Activated naive CD8-positive, alpha-beta T cell treated with anti-CD3 and anti-CD28 coated beads for 36 hours (primary cell): ENCODE measurements at regions not wholly inside any gene's neighbourhood (a gene's known extent, or its start where the extent isn't known, plus 50 kb on each side); places are given as distances from the start of the nearest gene placed in this dataset.
"Not testable (repeated sequence)": the region's sequence is repeated elsewhere in the genome, so short reads cannot be mapped to it uniquely, and the experiment has no call there.

Source experiments
- DNase-seq: peaks from one replicate; pipeline ENCODE4 v3.0.0; 2021
- H3K27ac Mint-ChIP-seq: one replicate; pipeline ENCODE4 v1.8.0; 2022; ENCODE audit warnings: mild to moderate bottlenecking, moderate library complexity, mixed read lengths
- H3K27me3 Mint-ChIP-seq: one replicate; pipeline ENCODE4 v1.8.0; 2022; ENCODE audit warnings: mild to moderate bottlenecking, mixed read lengths
- H3K36me3 Mint-ChIP-seq: one replicate; pipeline ENCODE4 v1.8.0; 2021; ENCODE audit warnings: mild to moderate bottlenecking, mixed read lengths
- H3K4me1 Mint-ChIP-seq: one replicate; pipeline ENCODE4 v1.8.0; 2021; ENCODE audit warnings: mixed read lengths
- H3K4me3 Mint-ChIP-seq: one replicate; pipeline ENCODE4 v1.8.0; 2022; ENCODE audit warnings: mild to moderate bottlenecking, moderate library complexity, mixed read lengths
- H3K9me3 Mint-ChIP-seq: one replicate; pipeline ENCODE4 v1.8.0; 2022; ENCODE audit warnings: mixed read lengths

- Mint-ChIP-seq H3K4me1 (no peaks in the 10 kb centered on the region), H3K27ac (no peak overlapping the region)
Observed at GRCh38 chr5:145446412-145446811, 388.7 kb downstream of the PRELID2 start.

GRCh38 chr5:145445027-145445426 is 390.1 kb downstream of the PRELID2 start:
- H3K27me3 Mint-ChIP-seq: no peaks in the 10 kb centered on the region
- H3K36me3 Mint-ChIP-seq: no peaks in the 10 kb centered on the region
- H3K4me3 Mint-ChIP-seq: no peak overlapping the region
- no peak overlapping the region for H3K27ac Mint-ChIP-seq
- no peaks in the 10 kb centered on the region for H3K4me1 Mint-ChIP-seq
- no peak for DNase-seq
- peaks cover 10% of the 10 kb centered on the region for H3K9me3 Mint-ChIP-seq

More at GRCh38 chr5:145446412-145446811, 388.7 kb downstream of the PRELID2 start:
- no peaks in the 10 kb centered on the region for H3K27me3 Mint-ChIP-seq
- H3K4me3 Mint-ChIP-seq: no peak overlapping the region
- no peaks in the 10 kb centered on the region for H3K36me3 Mint-ChIP-seq
- DNase-seq: no peak
- H3K9me3 Mint-ChIP-seq: peaks cover 8% of the 10 kb centered on the region

- H3K36me3 Mint-ChIP-seq: no peaks in the 10 kb centered on the region
- no peak overlapping the region for H3K4me3 Mint-ChIP-seq
- no peaks in the 10 kb centered on the region for H3K27me3 Mint-ChIP-seq
- peaks cover 9% of the 10 kb centered on the region for H3K9me3 Mint-ChIP-seq
- H3K27ac Mint-ChIP-seq: no peak overlapping the region
- DNase-seq: no peak
- no peaks in the 10 kb centered on the region for H3K4me1 Mint-ChIP-seq
Observed at GRCh38 chr5:145443964-145444363, 391.2 kb downstream of the PRELID2 start.

GRCh38 chr5:145443366-145443765 is 391.8 kb downstream of the PRELID2 start:
- Mint-ChIP-seq H3K27ac (no peak overlapping the region), H3K9me3 (peaks cover 9% of the 10 kb centered on the region), H3K4me1 (no peaks in the 10 kb centered on the region), H3K27me3 (no peaks in the 10 kb centered on the region), H3K36me3 (no peaks in the 10 kb centered on the region), H3K4me3 (no peak overlapping the region)
- no peak for DNase-seq

- not testable (repeated sequence) for H3K9me3 Mint-ChIP-seq, H3K36me3 Mint-ChIP-seq, DNase-seq, H3K27me3 Mint-ChIP-seq, H3K27ac Mint-ChIP-seq, H3K4me1 Mint-ChIP-seq, H3K4me3 Mint-ChIP-seq
Observed at GRCh38 chr5:145442661-145443060, 392.5 kb downstream of the PRELID2 start.

GRCh38 chr5:145441228-145441627 is 393.9 kb downstream of the PRELID2 start:
- Mint-ChIP-seq H3K4me1 (no peaks in the 10 kb centered on the region), H3K9me3 (peaks cover 7% of the 10 kb centered on the region), H3K27ac (no peak overlapping the region), H3K36me3 (no peaks in the 10 kb centered on the region), H3K27me3 (no peaks in the 10 kb centered on the region), H3K4me3 (no peak overlapping the region)
- DNase-seq: no peak

- Mint-ChIP-seq H3K4me1 (no peaks in the 10 kb centered on the region), H3K27me3 (no peaks in the 10 kb centered on the region), H3K4me3 (no peak overlapping the region), H3K36me3 (no peaks in the 10 kb centered on the region), H3K27ac (no peak overlapping the region), H3K9me3 (peaks cover 6% of the 10 kb centered on the region)
- DNase-seq: no peak
Observed at GRCh38 chr5:145437627-145438026, 397.5 kb downstream of the PRELID2 start.

GRCh38 chr5:145433077-145433476 is 402.1 kb downstream of the PRELID2 start:
- Mint-ChIP-seq H3K27ac (no peak overlapping the region), H3K36me3 (no peaks in the 10 kb centered on the region), H3K4me3 (no peak overlapping the region), H3K27me3 (no peaks in the 10 kb centered on the region), H3K4me1 (no peaks in the 10 kb centered on the region), H3K9me3 (peaks cover 6% of the 10 kb centered on the region)
- DNase-seq: no peak

- no peak for DNase-seq
- Mint-ChIP-seq H3K27ac (no peak overlapping the region), H3K4me3 (no peak overlapping the region), H3K4me1 (no peaks in the 10 kb centered on the region), H3K36me3 (no peaks in the 10 kb centered on the region), H3K9me3 (peaks cover 9% of the 10 kb centered on the region), H3K27me3 (no peaks in the 10 kb centered on the region)
Observed at GRCh38 chr5:145429170-145429569, 406.0 kb downstream of the PRELID2 start.

GRCh38 chr5:145408048-145408341 is 427.1 kb downstream of the PRELID2 start:
- H3K27ac Mint-ChIP-seq: no peak overlapping the region
- H3K4me3 Mint-ChIP-seq: no peak overlapping the region
- H3K36me3 Mint-ChIP-seq: no peaks in the 10 kb centered on the region
- H3K9me3 Mint-ChIP-seq: peaks cover 18% of the 10 kb centered on the region
- no peaks in the 10 kb centered on the region for H3K4me1 Mint-ChIP-seq
- no peaks in the 10 kb centered on the region for H3K27me3 Mint-ChIP-seq
- no peak for DNase-seq

GRCh38 chr5:145407300-145408047 is 427.7 kb downstream of the PRELID2 start:
- Mint-ChIP-seq H3K4me3 (no peak overlapping the region), H3K4me1 (no peaks in the 10 kb centered on the region), H3K9me3 (peaks cover 15% of the 10 kb centered on the region), H3K36me3 (no peaks in the 10 kb centered on the region), H3K27me3 (no peaks in the 10 kb centered on the region), H3K27ac (no peak overlapping the region)
- no peak for DNase-seq

GRCh38 chr5:145403992-145404391 is 431.1 kb downstream of the PRELID2 start:
- peaks cover 9% of the 10 kb centered on the region for H3K9me3 Mint-ChIP-seq
- H3K4me3 Mint-ChIP-seq: no peak overlapping the region
- no peak overlapping the region for H3K27ac Mint-ChIP-seq

GRCh38 chr5:145396888-145397287 is 438.3 kb downstream of the PRELID2 start:
- DNase-seq: no peak
- H3K36me3 Mint-ChIP-seq: no peaks in the 10 kb centered on the region

More at GRCh38 chr5:145403992-145404391, 431.1 kb downstream of the PRELID2 start:
- no peaks in the 10 kb centered on the region for H3K4me1 Mint-ChIP-seq
- no peak for DNase-seq
- no peaks in the 10 kb centered on the region for H3K36me3 Mint-ChIP-seq
- no peaks in the 10 kb centered on the region for H3K27me3 Mint-ChIP-seq

GRCh38 chr5:145395151-145395550 is 440.0 kb downstream of the PRELID2 start:
- not testable (repeated sequence) for H3K27ac Mint-ChIP-seq, DNase-seq, H3K36me3 Mint-ChIP-seq, H3K4me1 Mint-ChIP-seq, H3K27me3 Mint-ChIP-seq, H3K4me3 Mint-ChIP-seq
- H3K9me3 Mint-ChIP-seq: peaks cover 13% of the 10 kb centered on the region

More at GRCh38 chr5:145396888-145397287, 438.3 kb downstream of the PRELID2 start:
- no peak overlapping the region for H3K4me3 Mint-ChIP-seq
- H3K27me3 Mint-ChIP-seq: no peaks in the 10 kb centered on the region
- no peak overlapping the region for H3K27ac Mint-ChIP-seq
- no peaks in the 10 kb centered on the region for H3K4me1 Mint-ChIP-seq
- H3K9me3 Mint-ChIP-seq: peaks cover 12% of the 10 kb centered on the region

- no peaks in the 10 kb centered on the region for H3K36me3 Mint-ChIP-seq
- no peak overlapping the region for H3K27ac Mint-ChIP-seq
- H3K27me3 Mint-ChIP-seq: no peaks in the 10 kb centered on the region
- no peak for DNase-seq
- no peaks in the 10 kb centered on the region for H3K4me1 Mint-ChIP-seq
- peaks cover 8% of the 10 kb centered on the region for H3K9me3 Mint-ChIP-seq
- no peak overlapping the region for H3K4me3 Mint-ChIP-seq
Observed at GRCh38 chr5:145393426-145393825, 441.7 kb downstream of the PRELID2 start.

- H3K9me3 Mint-ChIP-seq: peaks cover 5% of the 10 kb centered on the region
- no peak for DNase-seq
- H3K27me3 Mint-ChIP-seq: no peaks in the 10 kb centered on the region
- no peaks in the 10 kb centered on the region for H3K4me1 Mint-ChIP-seq
- no peak overlapping the region for H3K4me3 Mint-ChIP-seq
- no peak overlapping the region for H3K27ac Mint-ChIP-seq
- no peaks in the 10 kb centered on the region for H3K36me3 Mint-ChIP-seq
Observed at GRCh38 chr5:145389047-145389446, 446.1 kb downstream of the PRELID2 start.
